ENCODE measurements at regions not wholly inside any gene's neighbourhood (a gene's known extent, or its start where the extent isn't known, plus 50 kb on each side); places are given as distances from the start of the nearest gene placed in this dataset.

DNA sequence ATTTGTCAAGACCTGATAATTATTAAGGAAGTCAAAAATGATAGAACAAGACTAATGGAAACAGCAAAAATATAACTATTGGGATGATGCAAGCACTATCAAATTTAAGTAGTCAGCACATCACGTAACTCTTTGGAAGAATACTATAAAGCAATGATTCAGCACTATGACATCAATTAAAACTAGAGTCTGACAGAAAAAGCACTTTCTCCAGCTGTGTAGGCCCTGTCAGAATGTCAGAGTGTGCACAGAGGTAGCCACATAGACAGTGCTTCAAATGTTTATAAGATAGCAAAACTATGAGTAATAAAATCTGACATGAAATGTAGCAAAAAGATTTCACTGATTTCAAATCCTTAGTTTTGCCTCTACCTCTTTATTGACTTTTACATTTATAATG is 1226.6 kb upstream of the ADGRL3 start:
- H3K36me3 ChIP-seq = no peaks in the 10 kb centered on the region
- DNase-seq (ENCODE audit: low read depth in 1 of 2, low spot score in 1 of 2) = no peak
- no peaks in the 10 kb centered on the region for H3K4me1 ChIP-seq (ENCODE audit: low read depth)
- TF ChIP-seq, protein P1, sequence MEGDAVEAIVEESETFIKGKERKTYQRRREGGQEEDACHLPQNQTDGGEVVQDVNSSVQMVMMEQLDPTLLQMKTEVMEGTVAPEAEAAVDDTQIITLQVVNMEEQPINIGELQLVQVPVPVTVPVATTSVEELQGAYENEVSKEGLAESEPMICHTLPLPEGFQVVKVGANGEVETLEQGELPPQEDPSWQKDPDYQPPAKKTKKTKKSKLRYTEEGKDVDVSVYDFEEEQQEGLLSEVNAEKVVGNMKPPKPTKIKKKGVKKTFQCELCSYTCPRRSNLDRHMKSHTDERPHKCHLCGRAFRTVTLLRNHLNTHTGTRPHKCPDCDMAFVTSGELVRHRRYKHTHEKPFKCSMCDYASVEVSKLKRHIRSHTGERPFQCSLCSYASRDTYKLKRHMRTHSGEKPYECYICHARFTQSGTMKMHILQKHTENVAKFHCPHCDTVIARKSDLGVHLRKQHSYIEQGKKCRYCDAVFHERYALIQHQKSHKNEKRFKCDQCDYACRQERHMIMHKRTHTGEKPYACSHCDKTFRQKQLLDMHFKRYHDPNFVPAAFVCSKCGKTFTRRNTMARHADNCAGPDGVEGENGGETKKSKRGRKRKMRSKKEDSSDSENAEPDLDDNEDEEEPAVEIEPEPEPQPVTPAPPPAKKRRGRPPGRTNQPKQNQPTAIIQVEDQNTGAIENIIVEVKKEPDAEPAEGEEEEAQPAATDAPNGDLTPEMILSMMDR (IDR thresholded peaks at IDR 0.05; ENCODE audit: low read depth, low read length) = no peak
- no peaks in the 10 kb centered on the region for H3K27me3 ChIP-seq
- no peak overlapping the region for H3K4me3 ChIP-seq
- no peak overlapping the region for H3K27ac ChIP-seq
- H3K9me3 ChIP-seq (ENCODE audit: low read depth) = no peaks in the 10 kb centered on the region

DNA sequence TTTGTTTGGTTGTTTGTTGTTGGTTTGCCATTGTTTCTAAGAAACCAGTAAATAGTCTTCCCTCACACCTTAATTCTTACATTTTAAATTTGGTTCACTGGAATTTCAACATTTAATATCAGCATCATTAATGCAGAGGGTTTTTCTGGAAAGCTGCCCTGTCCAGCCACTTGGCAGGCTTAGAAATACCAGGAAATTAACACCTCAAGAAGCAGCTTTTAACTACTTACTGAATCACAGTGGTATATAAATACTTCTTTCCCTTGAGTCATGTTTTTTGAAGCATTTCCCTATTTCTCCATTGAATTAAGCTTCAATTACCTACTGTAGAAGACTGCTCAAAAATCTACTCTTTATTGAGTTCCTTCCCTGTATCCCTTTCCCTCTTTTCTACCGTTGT is 1221.1 kb upstream of the ADGRL3 start:
- no peak for DNase-seq (ENCODE audit: low read depth in 1 of 2, low spot score in 1 of 2)
- Histone ChIP-seq H3K27ac (no peak overlapping the region), H3K9me3 (ENCODE audit: low read depth) (no peaks in the 10 kb centered on the region), H3K4me1 (ENCODE audit: low read depth) (no peaks in the 10 kb centered on the region), H3K4me3 (no peak overlapping the region), H3K36me3 (no peaks in the 10 kb centered on the region), H3K27me3 (no peaks in the 10 kb centered on the region)
- TF ChIP-seq, protein P1 (IDR thresholded peaks at IDR 0.05; ENCODE audit: low read depth, low read length) = no peak

DNA sequence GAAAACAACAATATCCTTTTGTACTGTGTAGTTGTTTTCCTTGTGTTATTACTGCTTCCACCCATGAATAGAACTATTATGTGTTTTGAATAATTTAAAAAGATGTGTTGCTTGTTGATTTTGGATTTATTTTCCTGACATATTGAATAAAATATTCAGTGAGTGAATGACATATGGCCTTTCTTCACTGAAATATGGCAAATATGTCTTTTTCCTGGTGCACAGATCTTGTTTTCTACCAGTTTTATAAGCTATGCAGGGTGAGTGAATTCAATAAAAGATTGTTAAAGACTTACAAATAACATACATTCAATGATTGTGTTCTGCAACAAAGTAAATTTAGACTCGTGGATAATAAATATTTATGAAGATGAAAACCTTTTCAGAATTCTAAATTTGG is 1216.3 kb upstream of the ADGRL3 start:
- H3K9me3 ChIP-seq (ENCODE audit: low read depth) = no peaks in the 10 kb centered on the region

DNA sequence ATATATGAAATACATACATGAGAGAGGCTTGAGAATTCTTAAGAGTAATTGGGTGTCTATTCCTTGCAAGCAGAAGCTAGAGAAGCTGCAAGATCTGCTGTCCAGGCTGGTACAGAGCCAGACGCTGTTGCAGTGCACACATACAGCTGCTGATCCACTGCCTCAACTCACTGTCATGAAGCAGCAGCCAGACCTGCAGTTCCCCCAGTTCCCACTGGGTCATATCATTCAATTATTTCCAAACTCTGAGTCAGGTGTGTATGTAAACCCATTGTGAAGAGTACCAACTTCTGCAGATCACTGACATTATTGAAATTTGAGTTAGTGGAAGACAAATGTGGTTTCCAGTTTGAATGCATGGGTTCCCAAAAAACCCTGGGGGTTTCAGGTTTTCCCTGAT is 1212.8 kb upstream of the ADGRL3 start:
- H3K27ac ChIP-seq = no peak overlapping the region
- no peaks in the 10 kb centered on the region for H3K36me3 ChIP-seq
- no peaks in the 10 kb centered on the region for H3K9me3 ChIP-seq (ENCODE audit: low read depth)
- no peak for DNase-seq (ENCODE audit: low read depth in 1 of 2, low spot score in 1 of 2)
- no peaks in the 10 kb centered on the region for H3K4me1 ChIP-seq (ENCODE audit: low read depth)
- no peak overlapping the region for H3K4me3 ChIP-seq
- no peaks in the 10 kb centered on the region for H3K27me3 ChIP-seq
- TF ChIP-seq, protein P1 (IDR thresholded peaks at IDR 0.05; ENCODE audit: low read depth, low read length) = no peak

More for the DNA sequence above, 1216.3 kb upstream of the ADGRL3 start:
- DNase-seq (ENCODE audit: low read depth in 1 of 2, low spot score in 1 of 2) = no peak
- Histone ChIP-seq H3K4me3 (no peak overlapping the region), H3K27ac (no peak overlapping the region), H3K36me3 (no peaks in the 10 kb centered on the region), H3K4me1 (ENCODE audit: low read depth) (no peaks in the 10 kb centered on the region), H3K27me3 (no peaks in the 10 kb centered on the region)
- TF ChIP-seq, protein P1 (IDR thresholded peaks at IDR 0.05; ENCODE audit: low read depth, low read length) = no peak

DNA sequence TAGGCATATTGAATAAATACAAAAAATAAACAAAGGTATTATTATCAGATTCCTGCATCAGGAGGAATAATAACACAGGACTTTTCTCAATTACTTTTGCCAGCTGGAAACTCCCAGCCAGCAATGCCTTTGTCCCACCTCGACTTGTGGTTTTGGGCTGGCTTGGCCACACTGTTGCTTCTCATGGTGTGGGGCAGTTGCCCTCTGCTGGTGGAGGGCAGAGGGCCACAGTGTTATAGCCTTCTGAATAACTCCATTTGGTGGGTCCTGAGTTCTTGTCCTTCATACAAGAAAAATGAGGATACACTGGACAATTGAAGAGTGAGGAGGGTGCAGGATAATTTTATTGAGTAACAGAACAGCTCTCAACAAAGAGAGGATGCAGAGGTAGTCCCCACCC is 1206.0 kb upstream of the ADGRL3 start:
- TF ChIP-seq, protein P1 (IDR thresholded peaks at IDR 0.05; ENCODE audit: low read depth, low read length) = no peak
- H3K4me3 ChIP-seq = no peak overlapping the region
- no peaks in the 10 kb centered on the region for H3K27me3 ChIP-seq
- no peak overlapping the region for H3K27ac ChIP-seq
- H3K36me3 ChIP-seq = no peaks in the 10 kb centered on the region
- no peak for DNase-seq (ENCODE audit: low read depth in 1 of 2, low spot score in 1 of 2)
- H3K4me1 ChIP-seq (ENCODE audit: low read depth) = no peaks in the 10 kb centered on the region
- H3K9me3 ChIP-seq (ENCODE audit: low read depth) = no peaks in the 10 kb centered on the region
